GM18499 (cell line): ENCODE measurements at regions not wholly inside any gene's neighbourhood (a gene's known extent, or its start where the extent isn't known, plus 50 kb on each side); places are given as distances from the start of the nearest gene placed in this dataset.

Experiments used
- ATAC-seq: cut with Tn5 transposase; IDR thresholded peaks from one replicate; pipeline ENCODE4 v1.9.1; 2021; ENCODE audit warnings: moderate number of reproducible peaks; ENCODE audit not compliant: insufficient read depth, unreplicated experiment

- no peak for ATAC-seq
These were observed 598.8 kb downstream of the UTRN start for GRCh38 chr6:144883915-144884314.

DNA sequence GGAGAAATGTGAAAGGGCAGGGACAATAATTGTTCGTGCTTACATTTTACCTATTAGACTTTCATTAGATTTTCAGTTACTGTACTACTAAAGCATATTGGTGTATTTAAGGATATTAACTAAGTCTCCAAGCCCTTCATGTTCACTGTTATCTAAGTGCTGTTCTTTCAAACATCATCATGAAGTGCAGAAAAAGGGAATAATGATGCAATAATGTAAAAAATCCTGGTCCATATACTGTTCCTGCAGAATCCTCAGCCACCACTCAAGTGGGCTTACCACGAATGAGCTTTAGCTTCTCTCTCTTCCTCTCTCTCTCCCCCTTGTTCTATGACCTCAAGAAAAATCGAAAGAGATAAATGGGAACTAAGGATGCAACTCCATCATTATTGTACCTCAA is 600.7 kb downstream of the UTRN start:
- no peak for ATAC-seq

DNA sequence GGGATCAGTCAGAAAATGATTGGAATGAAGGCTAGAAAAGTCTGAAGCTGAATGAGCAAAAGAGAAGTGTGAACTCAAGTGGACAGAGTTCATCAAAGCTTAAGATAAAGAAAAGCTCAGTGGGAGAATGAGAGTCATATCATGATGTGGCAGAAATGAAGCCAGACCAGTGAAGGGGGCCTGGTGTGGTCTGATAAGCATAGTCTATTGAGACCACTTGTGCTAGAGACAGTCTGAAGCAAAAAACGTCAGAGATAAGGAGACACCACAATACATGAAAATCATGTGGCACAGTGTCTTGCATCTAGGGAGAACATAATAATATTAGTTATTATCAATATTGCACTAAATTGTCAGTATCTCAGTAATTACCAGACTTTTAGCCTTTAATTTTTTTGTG is 601.5 kb downstream of the UTRN start:
- ATAC-seq = no peak

DNA sequence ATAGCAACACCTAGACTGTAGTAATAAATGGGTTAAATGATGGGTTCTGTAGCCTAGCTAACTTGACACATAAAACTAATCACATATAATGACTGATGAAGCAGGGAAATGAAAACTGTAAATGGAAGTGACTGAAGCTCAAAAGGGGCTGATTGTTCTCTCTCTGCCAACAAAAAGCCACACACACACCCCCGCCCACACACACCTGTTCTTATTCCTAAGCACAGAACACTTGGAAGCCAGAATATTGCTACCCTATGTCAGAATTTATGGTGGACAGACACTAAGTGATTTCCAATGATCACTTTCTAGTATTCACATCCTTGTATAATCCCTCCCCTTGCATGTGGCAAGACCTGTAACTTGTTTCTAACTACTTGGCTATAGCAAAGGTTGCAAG is 603.5 kb downstream of the UTRN start:
- ATAC-seq = no peak

DNA sequence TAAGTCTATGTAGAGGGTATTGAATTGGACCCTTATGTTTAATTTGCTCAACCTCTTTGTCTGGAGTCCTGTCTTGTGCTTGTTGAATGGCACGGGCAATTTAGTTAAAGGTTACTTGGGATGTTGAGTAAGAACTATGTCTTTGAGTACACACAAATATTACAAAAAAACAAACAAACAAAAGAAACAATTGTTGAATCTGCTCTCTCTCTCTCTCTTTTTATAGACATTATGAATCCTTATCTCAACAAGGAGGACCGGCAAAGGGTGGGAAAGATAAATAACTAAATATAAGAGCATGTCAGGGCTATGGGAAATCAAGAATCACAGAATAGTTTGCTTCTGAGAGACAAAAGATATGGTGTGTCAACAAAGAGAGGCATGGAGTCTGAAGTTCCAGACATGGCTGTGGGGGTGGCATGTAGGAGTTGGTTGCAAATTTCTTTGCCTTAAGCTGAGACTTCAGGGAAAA is 608.6 kb downstream of the UTRN start:
- no peak for ATAC-seq

DNA sequence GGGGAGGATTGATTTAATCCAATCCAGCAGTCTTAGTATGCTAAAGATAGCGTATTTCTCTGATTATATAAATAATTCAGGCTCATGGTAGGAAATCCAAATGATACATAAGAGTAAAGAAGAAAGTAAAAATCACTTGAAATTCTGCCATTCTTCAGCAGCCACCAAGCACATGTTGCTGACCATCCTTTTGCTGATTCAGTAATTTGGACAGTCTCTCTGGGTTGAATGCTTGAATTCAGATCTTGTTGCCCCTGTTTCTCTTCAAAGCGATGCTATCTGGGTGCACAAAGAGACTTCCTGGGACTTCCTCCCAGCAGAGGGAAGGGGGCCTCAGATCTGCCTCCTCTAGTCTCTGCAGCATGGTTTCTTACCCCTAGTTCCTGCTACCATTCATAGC is 609.1 kb downstream of the UTRN start:
- no peak for ATAC-seq

- no peak for ATAC-seq
These were observed 610.5 kb downstream of the UTRN start for GRCh38 chr6:144895313-144896278.

DNA sequence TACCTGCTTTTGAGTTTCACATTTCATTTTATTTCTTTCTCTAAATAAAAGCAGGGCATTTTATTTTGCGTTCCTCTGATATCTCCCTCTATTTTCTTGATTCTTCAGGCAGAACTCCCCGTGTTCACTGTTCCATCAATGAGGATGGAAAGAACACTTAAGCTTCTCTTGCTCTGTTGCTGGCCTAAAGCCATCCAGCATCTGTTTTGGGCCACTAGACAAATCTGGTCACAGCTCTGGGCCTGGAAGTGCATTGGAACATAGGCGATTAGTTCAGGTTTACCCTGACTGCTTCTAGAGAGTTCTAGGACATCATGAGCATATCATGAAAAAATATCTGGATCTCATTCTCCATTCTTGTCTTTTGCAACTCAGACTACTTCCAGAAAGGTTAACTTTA is 611.2 kb downstream of the UTRN start:
- ATAC-seq = no peak

DNA sequence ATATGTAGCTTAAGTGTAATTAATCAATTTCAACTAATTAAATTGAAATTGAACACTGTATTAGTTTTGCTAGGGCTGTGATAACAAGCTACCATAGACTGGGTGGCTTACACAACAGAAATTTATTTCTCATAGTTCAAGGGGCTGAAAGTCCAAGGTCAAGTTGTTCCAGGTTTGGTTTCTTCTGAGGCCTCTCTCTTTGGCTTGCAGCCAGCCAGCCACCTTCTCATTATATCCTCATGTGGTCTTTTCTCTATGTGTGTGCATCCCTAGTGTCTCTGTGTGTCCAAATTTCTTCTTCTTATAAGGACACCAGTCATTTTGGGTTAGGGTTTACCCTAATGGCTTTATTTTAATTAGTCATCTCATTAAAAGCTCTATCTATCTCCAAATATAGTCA is 611.7 kb downstream of the UTRN start:
- no peak for ATAC-seq

GRCh38 chr6:144897441-144897921 is 612.3 kb downstream of the UTRN start:
- ATAC-seq = no peak

GRCh38 chr6:144898052-144898689 is 613.0 kb downstream of the UTRN start:
- ATAC-seq = no peak

DNA sequence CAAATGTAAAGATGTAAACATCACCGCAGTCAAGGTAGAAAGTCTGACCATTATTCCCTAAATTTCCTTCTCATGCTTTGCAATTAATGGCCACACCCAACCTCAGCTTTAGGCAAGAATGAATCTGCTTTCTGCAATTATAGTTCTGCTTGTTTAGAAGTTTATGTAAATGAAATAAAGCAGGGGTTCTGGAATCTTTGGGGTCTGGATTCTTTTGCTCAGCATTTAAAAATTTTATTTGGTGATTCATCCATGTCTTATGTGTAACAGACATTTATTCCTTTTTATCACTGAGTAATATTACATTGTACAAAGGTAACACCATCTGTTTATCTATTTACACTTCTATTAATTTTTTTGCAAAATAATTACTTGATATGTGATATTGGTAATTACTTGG is 613.6 kb downstream of the UTRN start:
- no peak for ATAC-seq

GRCh38 chr6:144899161-144899560 is 614.0 kb downstream of the UTRN start:
- ATAC-seq = no peak

GRCh38 chr6:144901412-144901811 is 616.3 kb downstream of the UTRN start:
- ATAC-seq = no peak

DNA sequence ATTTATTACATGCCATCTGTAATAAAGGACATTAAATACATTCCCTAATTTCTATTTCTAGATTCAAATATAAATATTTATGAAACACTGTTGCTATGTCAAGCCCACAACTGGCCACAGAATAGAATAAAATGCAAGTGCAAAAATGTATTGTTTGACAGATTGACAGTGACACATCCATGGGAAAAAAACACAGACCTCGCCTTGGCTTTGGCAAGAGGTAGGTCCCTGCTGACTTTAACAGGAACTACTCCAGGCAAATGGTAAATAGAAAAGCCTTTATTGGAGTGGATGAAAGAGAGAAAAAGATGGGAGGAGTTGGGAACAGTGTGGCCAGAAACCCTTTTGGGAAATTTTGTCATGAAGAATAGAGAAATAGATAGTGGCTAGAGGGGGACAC is 622.9 kb downstream of the UTRN start:
- no peak for ATAC-seq

- ATAC-seq = no peak
These were observed 624.7 kb downstream of the UTRN start for GRCh38 chr6:144909753-144910285.

GRCh38 chr6:144911322-144911721 is 626.2 kb downstream of the UTRN start:
- no peak for ATAC-seq

DNA sequence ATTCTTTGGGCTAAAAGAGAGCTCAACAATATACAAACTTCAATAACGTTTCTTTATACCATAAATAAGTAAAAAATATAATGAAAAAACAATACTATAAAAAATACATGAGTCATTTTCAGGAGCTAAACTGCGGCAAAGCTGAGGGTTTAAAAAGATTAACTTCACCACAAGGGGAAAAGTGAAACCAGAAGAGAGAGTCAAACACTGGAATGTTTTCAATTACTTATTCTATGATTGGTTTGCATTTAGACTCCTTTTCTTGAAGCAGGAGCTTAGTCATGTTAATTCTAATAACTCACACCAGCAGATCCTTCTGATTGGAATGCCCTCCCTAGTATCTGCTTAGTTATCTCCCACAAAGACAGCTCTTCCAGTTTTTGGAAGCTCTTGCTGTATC is 627.3 kb downstream of the UTRN start:
- no peak for ATAC-seq

- ATAC-seq = no peak
These were observed 632.9 kb downstream of the UTRN start for GRCh38 chr6:144918073-144918472.

GRCh38 chr6:144919560-144919959 is 634.4 kb downstream of the UTRN start:
- no peak for ATAC-seq

DNA sequence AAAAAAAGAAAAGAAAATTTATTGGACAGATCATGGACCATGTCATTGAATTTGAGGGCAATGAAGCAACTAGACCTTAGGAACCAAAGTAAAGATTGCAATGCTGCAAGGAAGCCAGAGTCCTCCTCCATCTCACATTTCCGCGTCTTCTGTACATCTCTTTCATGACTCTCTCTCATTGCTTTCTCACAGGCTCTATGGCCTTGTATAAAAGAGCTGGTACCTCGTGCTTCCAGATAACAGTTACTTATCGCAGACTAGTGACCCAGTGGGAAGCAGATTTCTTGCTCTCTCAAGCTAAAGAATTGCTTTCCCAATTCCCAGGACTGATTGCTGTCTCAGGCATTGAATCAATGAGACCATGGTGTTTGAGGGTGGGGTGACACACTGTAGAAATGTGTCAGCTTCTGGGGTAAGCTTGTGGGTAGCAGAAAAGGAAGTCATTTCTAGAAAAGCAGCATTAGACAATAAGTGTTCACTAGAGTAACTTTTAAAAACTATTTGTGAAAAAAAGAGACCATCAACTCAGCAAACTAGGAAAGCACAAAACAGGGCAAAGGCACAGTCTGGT is 635.3 kb downstream of the UTRN start:
- ATAC-seq = no peak
